GM23338 (cell line): ENCODE measurements at regions not wholly inside any gene's neighbourhood (a gene's known extent, or its start where the extent isn't known, plus 50 kb on each side); places are given as distances from the start of the nearest gene placed in this dataset.

Experiments
- ATAC-seq: fragments of 200-7000 bp; cut with Tn5 transposase; 3 replicates; pipeline ENCODE4 v1.9.1; 2020
- DNase-seq: peaks from one replicate; pipeline ENCODE4 v3.0.0-alpha.2; 2015; ENCODE audit warnings: low spot score
- H2AFZ ChIP-seq: fragments of 200-600 bp; sonication (generic); 2 replicates; pipeline ENCODE4 v1.8.0; 2016; ENCODE audit warnings: antibody characterized with exemption, mild to moderate bottlenecking, moderate library complexity
- H3F3A ChIP-seq: fragments of 200-600 bp; sonication (generic); replicated peaks from 2 replicates; pipeline ENCODE4 v1.8.0; 2017; ENCODE audit warnings: antibody characterized with exemption, mixed run types, low read depth
- H3K27ac ChIP-seq: fragments of 200-600 bp; sonication (generic); 2 replicates; pipeline ENCODE4 v1.6.1; 2016; ENCODE audit warnings: low read depth
- H3K27me3 ChIP-seq: fragments of 200-600 bp; sonication (generic); 2 replicates; pipeline ENCODE4 v1.8.0; 2016; ENCODE audit warnings: mild to moderate bottlenecking, mixed run types, moderate library complexity; ENCODE audit not compliant: insufficient read depth
- H3K36me3 ChIP-seq: fragments of 200-600 bp; sonication (generic); 2 replicates; pipeline ENCODE4 v1.8.0; 2016; ENCODE audit warnings: mild to moderate bottlenecking; ENCODE audit not compliant: insufficient read depth
- H3K4me1 ChIP-seq: fragments of 200-600 bp; sonication (generic); 2 replicates; pipeline ENCODE4 v1.8.0; 2016; ENCODE audit warnings: mild to moderate bottlenecking, moderate library complexity; ENCODE audit not compliant: insufficient read depth
- H3K4me2 ChIP-seq: fragments of 200-600 bp; sonication (generic); 2 replicates; pipeline ENCODE4 v1.7.1; 2017; ENCODE audit warnings: mixed run types
- H3K4me3 ChIP-seq: fragments of 200-600 bp; sonication (generic); 2 replicates; pipeline ENCODE4 v1.6.1; 2016; ENCODE audit warnings: mixed run types
- H3K79me2 ChIP-seq: fragments of 200-600 bp; sonication (generic); replicated peaks from 2 replicates; pipeline ENCODE4 v1.8.0; 2017; ENCODE audit warnings: mild to moderate bottlenecking; ENCODE audit not compliant: insufficient read depth
- H3K9me2 ChIP-seq: fragments of 200-600 bp; sonication (generic); 2 replicates; pipeline ENCODE4 v1.8.0; 2017; ENCODE audit not compliant: insufficient read depth
- H4K20me1 ChIP-seq: fragments of 200-600 bp; sonication (generic); replicated peaks from 2 replicates; pipeline ENCODE4 v1.8.0; 2017; ENCODE audit warnings: mild to moderate bottlenecking; ENCODE audit not compliant: insufficient read depth
- H3K27ac Mint-ChIP-seq: 2 replicates; pipeline ENCODE4 v1.8.0; 2020; ENCODE audit warnings: inconsistent platforms, mild to moderate bottlenecking, moderate library complexity, mixed read lengths
- H3K27me3 Mint-ChIP-seq: 3 replicates; pipeline ENCODE4 v1.8.0; 2022; ENCODE audit warnings: low read depth, mild to moderate bottlenecking, moderate library complexity, mixed read lengths, inconsistent platforms; ENCODE audit not compliant: insufficient read depth, poor library complexity
- H3K36me3 Mint-ChIP-seq: 3 replicates; pipeline ENCODE4 v1.8.0; 2021; ENCODE audit warnings: low read depth, mild to moderate bottlenecking, inconsistent platforms, moderate library complexity, mixed read lengths
- H3K4me1 Mint-ChIP-seq: 3 replicates; pipeline ENCODE4 v1.8.0; 2020; ENCODE audit warnings: mild to moderate bottlenecking, inconsistent platforms, mixed read lengths
- H3K4me3 Mint-ChIP-seq: 3 replicates; pipeline ENCODE4 v1.8.0; 2021; ENCODE audit warnings: moderate library complexity, mild to moderate bottlenecking, inconsistent platforms, mixed read lengths
- H3K9me3 Mint-ChIP-seq: 3 replicates; pipeline ENCODE4 v1.8.0; 2020; ENCODE audit warnings: moderate library complexity, mild to moderate bottlenecking, inconsistent platforms, mixed read lengths
- CREB1 ChIP-seq: fragments of 250-450 bp; sonication (Bioruptor Pico); IDR thresholded peaks from 2 replicates; pipeline ENCODE4 v1.5.0; 2020; ENCODE audit warnings: low read depth, mild to moderate bottlenecking, moderate library complexity
- CTCF ChIP-seq, 2 experiments: fragments of 200-600 bp in 1 of 2; sonication (generic) in 1 of 2; conservative IDR thresholded peaks; 2 replicates each; pipeline versions ENCODE4 v1.5.1 to v1.6.1; 2016 to 2017; ENCODE audit warnings: antibody characterized with exemption in 2 of 2, low read depth in 2 of 2, mild to moderate bottlenecking in 2 of 2, moderate library complexity in 1 of 2
- ETS1 ChIP-seq: IDR thresholded peaks from 2 replicates; pipeline ENCODE4 v1.6.1; 2016; ENCODE audit warnings: antibody characterized with exemption
- EZH2 ChIP-seq: fragments of 200-600 bp; sonication (generic); IDR thresholded peaks from one replicate; pipeline ENCODE4 v1.8.0; 2017; ENCODE audit warnings: antibody characterized with exemption, mild to moderate bottlenecking, low read depth; ENCODE audit not compliant: unreplicated experiment
- EZH2phosphoT487 ChIP-seq: fragments of 200-600 bp; sonication (generic); IDR thresholded peaks from one replicate; pipeline ENCODE4 v1.8.1; 2018; ENCODE audit warnings: antibody characterized with exemption; ENCODE audit not compliant: unreplicated experiment
- NANOG ChIP-seq: IDR thresholded peaks from 2 replicates; pipeline ENCODE4 v1.6.1; 2016; ENCODE audit warnings: antibody characterized with exemption, borderline replicate concordance
- POLR2AphosphoS5 ChIP-seq: IDR thresholded peaks from 2 replicates; pipeline ENCODE4 v1.6.1; 2016; ENCODE audit warnings: antibody characterized with exemption, low read depth
- REST ChIP-seq: IDR thresholded peaks from one replicate; pipeline ENCODE4 v1.6.1; 2018; ENCODE audit warnings: antibody characterized with exemption; ENCODE audit not compliant: unreplicated experiment
- STAT1 ChIP-seq: IDR thresholded peaks from one replicate; pipeline ENCODE4 v1.6.1; 2016; ENCODE audit warnings: antibody characterized with exemption; ENCODE audit not compliant: unreplicated experiment
- ZNF114 ChIP-seq: fragments of 250-450 bp; sonication (Bioruptor Pico); IDR thresholded peaks from 2 replicates; pipeline ENCODE4 v1.5.0; 2020; ENCODE audit warnings: mild to moderate bottlenecking, moderate library complexity
- ZNF331 ChIP-seq: fragments of 250-450 bp; sonication (Bioruptor Pico); IDR thresholded peaks from 2 replicates; pipeline ENCODE4 v1.5.0; 2020; ENCODE audit warnings: low read depth, mild to moderate bottlenecking, moderate library complexity
- ZNF462 ChIP-seq: fragments of 250-450 bp; sonication (Bioruptor Pico); IDR thresholded peaks from 2 replicates; pipeline ENCODE4 v1.5.0; 2020; ENCODE audit warnings: mild to moderate bottlenecking, moderate library complexity

- no peak for DNase-seq
- H3K36me3 ChIP-seq = no peaks in the 10 kb centered on the region
- H3K4me1 ChIP-seq = no peaks in the 10 kb centered on the region
- no peaks in the 10 kb centered on the region for H3F3A ChIP-seq
- H3K4me2 ChIP-seq = no peak overlapping the region
- no peak overlapping the region for H3K27ac ChIP-seq
- Mint-ChIP-seq H3K4me3 (no peak overlapping the region), H3K4me1 (peaks cover 9% of the 10 kb centered on the region; the same call in 2 of the 3 replicates), H3K36me3 (no peaks in the 10 kb centered on the region), H3K27ac (no peak overlapping the region), H3K27me3 (peaks cover 3% of the 10 kb centered on the region), H3K9me3 (no peaks in the 10 kb centered on the region)
- TF ChIP-seq CREB1 (CRISPR knock-in tag) (no peak), ZNF331 (CRISPR knock-in tag) (no peak), REST (no peak), NANOG (no peak), POLR2AphosphoS5 (no peak), ETS1 (no peak), ZNF462 (CRISPR knock-in tag) (no peak), CTCF (conservative IDR thresholded peaks at IDR 0.05; ENCODE audit: low read depth in 2 of 2) (no peak), EZH2 (no peak), STAT1 (no peak), EZH2phosphoT487 (no peak), ZNF114 (CRISPR knock-in tag) (no peak)
- H4K20me1 ChIP-seq = no peaks in the 10 kb centered on the region
- no peak overlapping the region for H2AFZ ChIP-seq
- no peak overlapping the region for H3K4me3 ChIP-seq
- H3K79me2 ChIP-seq = no peaks in the 10 kb centered on the region
- no peak for ATAC-seq
- no peaks in the 10 kb centered on the region for H3K27me3 ChIP-seq
- no peaks in the 10 kb centered on the region; the same call in 1 of the 2 replicates for H3K9me2 ChIP-seq
These were observed 518.2 kb upstream of the HTR2A start for GRCh38 chr13:47415048-47415447.
